HG03196 (cell line): ENCODE measurements at regions not wholly inside any gene's neighbourhood (a gene's known extent, or its start where the extent isn't known, plus 50 kb on each side); places are given as distances from the start of the nearest gene placed in this dataset.

ENCODE experiments used
- ATAC-seq: cut with Tn5 transposase; IDR thresholded peaks from one replicate; pipeline ENCODE4 v1.9.1; 2021; ENCODE audit not compliant: unreplicated experiment

DNA sequence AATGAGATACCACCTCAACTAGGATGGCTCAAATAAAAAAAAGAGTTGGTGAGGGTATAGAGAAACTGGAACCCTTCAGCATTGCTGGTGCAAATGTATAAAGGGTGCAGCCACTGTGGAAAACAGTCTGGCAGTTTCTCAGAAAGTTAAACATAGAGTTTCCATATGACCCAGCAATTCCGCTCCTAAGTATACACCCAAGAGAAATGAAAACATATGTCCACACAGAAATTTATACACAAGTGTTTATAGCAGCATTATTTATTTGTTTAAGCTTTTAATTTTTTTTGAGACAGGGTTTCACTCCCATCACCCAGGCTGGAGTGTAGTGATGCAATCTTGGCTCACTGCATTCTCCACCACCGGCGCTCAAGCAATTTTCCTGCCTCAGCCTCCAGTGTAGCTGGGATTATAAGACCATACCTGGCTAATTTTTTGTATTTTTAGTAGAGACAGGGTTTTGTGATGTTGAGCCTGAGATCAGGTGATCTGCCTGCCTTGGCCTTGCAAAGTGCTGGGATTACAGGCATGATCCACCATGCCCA lies 118.2 kb upstream of the KIF5B start:
- ATAC-seq, result no peak

DNA sequence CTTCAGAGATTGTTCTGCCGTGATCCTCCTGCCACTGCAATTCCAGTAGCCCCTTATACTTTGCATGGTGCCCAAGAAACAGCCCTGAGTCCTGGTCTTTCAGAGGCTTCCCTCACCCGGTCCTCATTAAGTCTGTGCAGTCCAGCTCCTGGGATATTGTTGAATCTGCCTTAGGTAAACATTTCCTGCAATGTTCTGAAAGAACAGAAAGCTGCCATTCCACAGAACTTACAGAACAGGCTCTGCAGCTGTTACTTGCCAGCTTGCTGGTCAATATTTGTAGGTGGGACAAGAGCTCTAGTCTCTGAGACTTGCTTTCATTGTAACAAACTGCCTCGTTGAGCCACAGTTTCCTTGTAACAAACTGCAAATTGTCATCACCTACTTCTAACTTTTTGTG lies 115.0 kb upstream of the KIF5B start:
- no peak for ATAC-seq

DNA sequence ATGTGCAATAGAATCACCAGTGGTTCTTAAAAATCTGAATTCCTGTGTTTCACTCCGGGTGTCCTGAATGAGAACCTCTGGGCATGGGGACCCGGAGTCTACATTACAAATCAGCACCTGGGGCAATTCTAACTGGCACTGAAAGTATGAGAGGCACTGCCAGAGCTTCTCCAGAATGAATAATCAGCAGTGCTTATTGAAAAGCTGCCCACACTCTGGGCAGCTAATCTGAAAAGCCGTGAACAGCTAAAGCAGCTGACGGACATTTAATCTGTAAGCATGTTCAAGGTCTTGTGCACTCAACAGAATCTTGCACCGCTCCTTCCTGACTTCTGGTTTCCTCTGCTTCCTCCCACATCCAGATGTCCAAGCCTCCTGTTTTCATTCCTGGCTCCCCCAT lies 113.3 kb upstream of the KIF5B start:
- no peak for ATAC-seq

DNA sequence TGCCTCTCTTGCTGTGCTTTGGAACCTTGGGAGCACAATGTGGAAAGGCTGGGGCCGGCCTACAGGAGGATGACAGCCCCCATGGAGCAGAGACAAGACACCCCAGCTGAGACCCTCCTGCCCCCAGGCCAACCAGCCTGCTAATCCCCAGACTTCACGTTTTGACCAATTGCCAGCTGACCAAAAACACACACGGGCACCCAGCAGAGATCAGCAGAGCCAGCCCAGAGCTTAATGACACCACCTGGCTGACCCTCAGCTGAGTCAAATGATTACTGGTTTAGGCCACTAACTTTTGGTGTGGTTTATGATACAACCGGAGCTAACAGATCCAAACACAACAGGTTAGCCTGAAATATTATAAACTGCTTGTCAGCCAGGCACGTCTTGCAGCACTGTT lies 111.2 kb upstream of the KIF5B start:
- ATAC-seq, result no peak

DNA sequence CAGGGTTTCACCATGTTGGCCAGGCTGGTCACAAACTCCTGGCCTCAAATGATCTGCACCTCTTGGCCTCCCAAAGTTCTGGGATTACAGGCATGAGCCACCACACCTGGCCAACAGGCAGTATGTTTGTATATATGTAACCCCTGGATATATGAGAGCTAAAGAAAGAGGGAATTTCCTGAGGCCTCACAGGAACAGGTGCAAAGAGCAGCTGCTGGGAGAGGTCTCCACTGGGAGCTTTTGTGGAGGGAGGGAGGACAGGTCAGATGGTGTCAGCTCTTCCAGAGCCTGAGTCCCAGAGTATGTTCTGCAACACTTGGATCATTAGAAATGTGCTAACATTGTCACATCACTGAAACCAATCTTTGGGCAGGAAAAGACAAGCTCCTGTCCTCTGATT lies 110.1 kb upstream of the KIF5B start:
- no peak for ATAC-seq

DNA sequence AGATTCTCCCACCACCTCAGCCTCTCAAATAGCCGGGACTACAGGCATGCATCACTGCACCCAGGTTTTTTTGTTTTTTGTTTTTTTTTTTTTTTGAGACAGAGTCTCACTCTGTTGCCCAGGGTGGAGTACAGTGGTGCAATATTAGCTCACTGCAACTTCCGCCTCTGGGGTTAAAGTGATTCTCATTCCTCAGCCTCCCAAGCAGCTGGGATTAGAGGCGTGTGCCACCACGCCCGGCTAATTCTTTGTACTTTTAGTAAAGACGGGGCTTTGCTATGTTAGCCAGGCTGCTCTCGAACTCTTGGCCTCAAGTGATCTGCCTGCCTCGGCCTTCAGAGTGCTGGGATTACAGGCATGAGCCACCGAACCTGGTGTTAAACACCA lies 107.5 kb upstream of the KIF5B start:
- no peak for ATAC-seq

DNA sequence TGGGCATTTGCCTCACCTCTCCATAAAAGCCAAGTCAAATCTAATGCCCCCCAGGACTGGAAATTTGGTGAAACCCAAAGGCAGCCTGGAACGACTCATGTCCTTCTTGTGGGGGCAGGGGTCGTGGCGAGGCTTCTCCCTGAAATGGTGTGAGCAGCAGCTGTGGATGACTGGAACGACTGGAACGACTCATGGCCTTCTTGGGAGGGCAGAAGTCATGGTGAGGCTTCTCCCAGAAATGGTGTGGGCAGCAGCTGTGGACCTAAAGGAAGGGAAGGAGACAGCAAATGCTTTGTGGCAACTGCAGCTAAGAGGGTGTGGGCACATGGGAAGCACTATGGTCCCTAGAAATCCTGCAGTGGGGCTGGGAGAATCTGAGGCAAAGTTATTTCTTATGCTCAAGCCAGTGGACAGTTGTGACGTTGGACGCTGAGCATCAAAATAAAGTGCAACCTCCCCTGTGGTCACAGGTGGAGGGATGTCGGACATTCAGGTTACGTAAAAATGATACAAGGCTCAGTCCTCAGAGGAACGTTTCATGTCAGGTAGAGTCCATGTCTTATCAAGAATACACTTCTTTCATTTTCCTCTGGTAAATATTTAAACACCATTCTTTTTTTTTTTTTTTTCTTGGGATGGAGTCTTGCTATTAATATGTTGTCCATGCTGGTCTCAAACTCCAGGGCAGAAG lies 107.0 kb upstream of the KIF5B start:
- no peak for ATAC-seq

DNA sequence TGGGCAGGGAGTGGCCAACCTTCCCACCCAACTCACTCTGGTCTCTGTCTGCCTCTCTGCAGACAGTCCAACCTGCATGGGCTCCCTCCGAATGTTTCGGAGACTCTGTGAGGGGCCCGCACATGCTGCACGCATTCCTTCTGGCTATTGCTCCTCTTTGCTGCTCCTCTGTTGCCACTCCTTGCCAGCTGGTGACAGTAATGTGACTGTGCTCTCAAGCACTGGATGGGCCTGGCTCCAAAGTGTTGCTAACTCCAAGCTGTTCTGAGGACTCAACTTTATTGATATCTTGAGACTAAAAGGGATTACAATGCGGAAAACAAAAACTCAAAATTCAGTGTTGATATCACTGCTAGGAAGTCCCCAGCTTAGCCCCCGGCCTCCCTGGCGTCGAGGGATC lies 105.4 kb upstream of the KIF5B start:
- no peak for ATAC-seq

DNA sequence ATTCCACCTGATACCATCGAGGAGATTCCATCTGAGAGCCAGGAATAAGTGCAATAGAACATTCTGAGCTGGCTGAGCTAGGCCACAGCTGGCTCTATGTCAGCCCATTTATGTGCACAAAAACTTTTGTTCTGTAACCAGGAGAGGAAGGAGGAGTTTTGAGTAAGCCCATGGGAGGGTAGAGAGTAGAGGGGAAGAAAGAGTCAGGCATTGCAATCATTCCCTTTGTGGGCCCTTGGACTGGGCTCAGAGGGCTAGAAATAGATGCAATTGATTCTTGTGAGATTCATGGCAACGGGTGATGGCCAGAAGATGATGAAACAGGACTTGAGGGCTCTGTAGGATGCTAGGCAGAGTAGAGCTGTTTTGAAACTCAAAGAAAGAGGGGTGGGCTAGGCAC lies 104.6 kb upstream of the KIF5B start:
- no peak for ATAC-seq

DNA sequence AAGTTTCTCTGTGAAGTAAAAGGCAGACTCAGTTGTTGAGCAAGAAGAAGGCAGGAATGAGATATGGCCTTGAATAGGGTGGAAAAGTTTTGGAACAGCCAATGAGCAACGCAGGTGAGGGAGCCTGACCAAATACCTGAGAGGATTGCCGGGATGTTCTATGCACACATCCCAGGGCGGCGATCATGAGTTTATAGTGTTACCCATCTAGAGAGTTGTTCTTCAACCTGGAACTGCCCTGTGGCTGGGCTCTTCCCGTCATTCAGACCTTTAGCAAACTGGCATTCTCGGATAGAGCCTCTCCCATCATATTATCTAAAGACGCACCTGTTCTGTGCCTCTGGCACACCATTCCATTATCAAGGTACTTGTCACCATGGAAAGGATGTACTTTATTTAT lies 103.0 kb upstream of the KIF5B start:
- ATAC-seq, result no peak

DNA sequence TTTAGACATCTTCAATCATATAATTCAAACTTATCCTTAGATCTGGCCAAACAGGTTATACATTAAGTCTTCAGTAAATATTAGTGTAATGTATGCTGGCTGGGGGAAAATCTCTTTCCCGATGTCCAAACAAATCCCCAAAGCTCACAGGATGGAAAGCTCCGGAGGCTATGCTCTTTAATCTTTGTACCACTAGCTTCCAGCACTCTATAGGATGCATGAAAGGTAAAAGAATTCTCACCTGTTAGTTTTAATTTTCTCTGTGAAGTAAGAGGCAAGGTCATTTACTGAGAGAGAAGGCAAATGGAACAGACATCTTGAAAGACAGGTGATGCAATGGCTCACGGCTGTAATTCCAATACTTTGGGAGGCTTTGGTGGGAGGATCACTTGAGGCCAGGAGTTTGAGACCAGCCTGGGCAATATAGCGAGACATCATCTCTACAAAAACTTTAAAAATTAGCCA lies 99.8 kb upstream of the KIF5B start:
- ATAC-seq, result no peak

DNA sequence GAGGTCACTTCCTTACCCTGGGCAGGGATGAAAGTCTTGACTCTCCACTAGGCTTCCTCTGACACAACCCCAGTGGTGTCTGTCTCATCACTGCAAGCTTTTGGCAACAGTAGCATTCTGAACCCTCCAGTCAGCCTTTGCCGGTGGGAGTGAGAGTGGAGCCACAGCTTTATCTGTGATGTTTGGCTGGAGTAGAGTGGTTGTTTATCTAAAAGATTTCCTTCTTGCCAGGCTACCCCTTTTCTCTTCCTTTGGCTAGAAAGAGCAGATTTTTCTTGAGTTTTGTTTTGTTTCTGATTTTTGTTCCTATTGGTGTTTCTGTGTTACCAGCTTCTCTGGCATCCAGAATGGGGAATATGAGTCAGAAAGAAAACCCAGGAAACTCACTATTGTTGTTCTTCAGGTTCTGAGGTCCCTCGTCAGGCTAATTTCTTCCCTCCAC lies 98.9 kb upstream of the KIF5B start:
- no peak for ATAC-seq

DNA sequence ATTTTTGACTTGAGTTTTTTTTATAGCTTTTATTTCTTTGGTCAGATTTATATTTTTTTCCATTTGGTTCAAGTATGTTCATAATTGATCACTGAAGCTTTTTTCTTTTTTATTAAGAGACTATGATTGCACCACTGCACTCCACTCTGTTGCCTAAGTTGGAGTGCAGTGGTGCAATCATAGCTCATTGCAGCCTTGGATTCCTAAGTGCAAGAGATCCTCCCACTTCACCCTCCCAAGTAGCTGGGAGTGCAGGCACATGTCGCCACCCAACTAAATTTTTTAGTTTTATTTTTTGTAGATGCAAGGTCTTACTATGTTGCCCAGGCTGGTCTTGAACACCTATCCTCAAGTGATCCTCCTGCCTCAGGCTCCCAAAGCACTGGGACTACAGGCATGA lies 97.7 kb upstream of the KIF5B start:
- no peak for ATAC-seq

DNA sequence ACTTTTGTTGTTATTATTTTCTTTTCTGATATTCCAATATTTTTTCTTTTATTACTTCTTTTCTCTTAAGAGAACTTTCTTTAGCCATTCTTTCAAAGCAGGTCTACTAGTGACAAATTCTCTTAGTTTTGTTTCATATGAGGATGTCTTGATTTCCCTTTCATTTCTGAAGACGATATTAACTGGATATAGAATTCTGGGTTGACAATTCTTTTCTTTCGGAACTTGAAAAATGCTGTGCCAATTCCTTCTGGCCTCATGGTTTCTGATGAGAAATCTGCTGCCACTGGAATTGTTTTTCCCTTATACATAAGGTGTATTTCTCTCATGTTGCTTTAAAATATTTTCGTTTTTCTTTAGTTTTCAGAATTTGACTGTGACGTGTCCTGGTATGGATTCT lies 97.0 kb upstream of the KIF5B start:
- ATAC-seq, result no peak

DNA sequence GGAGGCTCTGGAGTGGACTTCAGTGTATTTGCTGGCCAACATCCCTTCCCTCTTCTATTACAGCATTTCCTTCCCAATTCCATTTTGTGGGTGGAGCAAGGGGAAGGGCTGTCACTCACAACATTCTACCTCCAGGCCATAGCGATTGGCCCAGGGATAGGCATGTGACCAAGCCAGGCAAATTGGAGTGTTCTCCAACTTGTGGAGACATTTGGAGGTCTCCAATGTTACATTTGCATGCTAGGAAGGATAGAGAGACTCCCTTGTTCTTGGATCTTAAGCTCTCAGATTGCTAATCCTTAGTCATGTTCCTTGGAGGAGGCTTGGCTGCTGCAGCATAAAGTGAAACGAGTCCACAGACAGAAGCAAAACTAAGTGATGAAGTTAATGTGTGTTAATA lies 95.6 kb upstream of the KIF5B start:
- ATAC-seq, result no peak

DNA sequence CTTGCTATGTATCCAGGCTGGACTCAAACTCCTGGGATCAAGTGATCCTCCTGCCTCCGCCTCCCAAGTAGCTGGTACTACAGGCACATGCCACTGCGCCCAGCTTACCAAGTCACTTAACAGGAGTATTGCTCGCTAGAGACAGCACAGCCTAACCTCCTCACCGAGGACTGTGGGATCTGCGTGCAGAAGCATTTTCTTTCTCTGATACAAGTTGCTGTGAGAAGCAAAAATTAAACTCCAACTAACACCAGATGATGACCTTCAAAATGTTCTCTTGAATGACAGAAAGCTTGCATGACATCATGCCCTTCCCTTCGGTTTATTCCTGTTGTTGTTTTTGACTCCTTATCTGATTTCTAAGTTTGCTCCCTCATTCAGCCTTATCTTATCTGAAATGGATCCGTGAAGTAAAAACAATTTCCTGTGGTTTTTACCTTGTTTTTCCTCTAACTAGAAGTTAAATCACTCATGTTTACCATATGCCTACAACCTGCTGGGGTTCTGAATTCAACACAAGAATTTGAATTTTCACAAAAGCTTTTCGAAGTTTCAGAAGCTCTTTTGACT lies 94.4 kb upstream of the KIF5B start:
- ATAC-seq, result no peak

DNA sequence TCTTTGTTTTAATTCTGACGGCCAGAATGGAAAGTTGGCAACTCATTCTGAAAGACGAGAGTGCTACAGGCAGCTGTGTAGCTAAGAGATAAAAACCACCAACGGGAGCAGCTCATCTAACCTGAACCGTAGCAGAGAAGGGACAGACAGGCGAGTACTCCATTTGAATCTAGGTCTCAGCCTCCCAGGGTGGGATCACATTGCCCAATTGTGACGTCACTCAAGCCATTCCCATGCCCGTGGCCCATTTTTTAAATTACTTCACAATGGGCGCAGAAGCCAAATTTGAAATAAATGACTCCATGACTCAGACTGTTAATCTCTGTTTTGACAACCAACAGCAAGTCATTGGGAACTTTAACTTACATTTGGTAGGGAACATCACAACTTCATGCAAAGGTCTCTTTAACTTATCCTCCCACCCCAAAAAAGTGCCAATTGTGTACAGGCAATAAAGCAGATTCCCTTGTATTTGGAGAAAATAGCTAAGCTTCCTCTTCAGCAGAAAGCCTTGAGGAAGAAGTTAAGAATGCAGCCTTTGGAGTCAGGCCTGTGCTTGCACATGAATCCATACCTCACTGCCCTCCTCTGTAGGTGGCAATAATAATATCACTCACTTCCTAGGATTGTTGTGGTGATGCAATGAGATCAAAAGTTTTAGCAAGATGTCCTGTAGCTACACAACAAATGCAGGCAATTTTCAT lies 93.2 kb upstream of the KIF5B start:
- ATAC-seq, result peak; percentile 89

DNA sequence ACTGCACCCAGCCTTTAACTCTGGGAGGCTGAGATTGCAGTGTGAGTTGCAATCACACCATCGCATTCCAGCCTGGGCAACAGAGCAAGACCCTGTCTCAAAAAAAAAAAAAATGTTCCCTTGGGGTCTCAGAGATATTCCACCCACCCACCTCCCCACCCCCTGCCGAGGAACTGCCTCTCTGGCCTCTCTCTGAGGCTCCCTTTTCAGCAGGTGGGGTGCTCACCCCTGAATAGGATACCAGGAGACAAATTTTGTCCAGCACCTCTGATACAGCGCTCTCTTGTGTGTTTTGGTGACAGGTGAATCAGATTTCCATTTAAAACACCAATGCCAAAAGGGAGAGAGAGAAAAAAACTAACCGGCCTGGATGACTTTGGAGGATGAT lies 92.6 kb upstream of the KIF5B start:
- no peak for ATAC-seq

DNA sequence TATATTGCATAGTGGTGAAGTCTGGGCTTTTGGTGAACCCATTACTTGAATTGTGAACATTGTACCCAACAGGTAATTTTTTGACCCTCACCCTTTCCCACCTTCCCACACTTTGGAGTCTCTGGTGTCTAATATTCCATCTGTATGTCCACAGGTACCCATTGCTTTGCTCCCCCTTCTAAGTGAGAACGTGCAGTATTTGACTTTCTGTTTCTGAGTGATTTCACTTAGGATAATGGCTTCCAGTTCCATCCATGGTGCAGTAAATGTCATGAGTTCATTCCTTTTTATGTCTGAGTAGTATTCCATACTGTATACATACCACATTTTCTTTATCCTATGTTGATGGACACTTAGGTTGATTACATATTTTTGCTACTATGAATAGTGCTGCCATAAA lies 91.5 kb upstream of the KIF5B start:
- ATAC-seq, result no peak

DNA sequence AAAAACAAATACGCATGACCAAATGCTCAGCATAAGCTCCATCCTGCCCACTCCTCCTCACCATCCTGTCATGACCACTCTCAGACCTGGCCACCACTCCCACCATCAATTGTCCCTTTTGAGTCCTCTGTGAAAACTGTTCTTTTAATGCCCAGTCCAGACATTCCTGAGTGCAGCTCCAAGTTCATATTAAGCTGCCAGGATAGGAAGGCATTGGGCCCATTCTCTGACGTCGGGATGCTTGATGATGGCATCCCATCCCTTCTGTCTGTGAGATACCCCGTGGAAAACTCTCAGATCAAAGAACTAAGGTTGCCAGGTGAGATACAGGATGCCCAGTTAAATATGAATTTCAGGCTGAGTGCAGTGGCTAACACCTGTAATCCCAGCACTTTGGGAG lies 89.9 kb upstream of the KIF5B start:
- ATAC-seq, result no peak

DNA sequence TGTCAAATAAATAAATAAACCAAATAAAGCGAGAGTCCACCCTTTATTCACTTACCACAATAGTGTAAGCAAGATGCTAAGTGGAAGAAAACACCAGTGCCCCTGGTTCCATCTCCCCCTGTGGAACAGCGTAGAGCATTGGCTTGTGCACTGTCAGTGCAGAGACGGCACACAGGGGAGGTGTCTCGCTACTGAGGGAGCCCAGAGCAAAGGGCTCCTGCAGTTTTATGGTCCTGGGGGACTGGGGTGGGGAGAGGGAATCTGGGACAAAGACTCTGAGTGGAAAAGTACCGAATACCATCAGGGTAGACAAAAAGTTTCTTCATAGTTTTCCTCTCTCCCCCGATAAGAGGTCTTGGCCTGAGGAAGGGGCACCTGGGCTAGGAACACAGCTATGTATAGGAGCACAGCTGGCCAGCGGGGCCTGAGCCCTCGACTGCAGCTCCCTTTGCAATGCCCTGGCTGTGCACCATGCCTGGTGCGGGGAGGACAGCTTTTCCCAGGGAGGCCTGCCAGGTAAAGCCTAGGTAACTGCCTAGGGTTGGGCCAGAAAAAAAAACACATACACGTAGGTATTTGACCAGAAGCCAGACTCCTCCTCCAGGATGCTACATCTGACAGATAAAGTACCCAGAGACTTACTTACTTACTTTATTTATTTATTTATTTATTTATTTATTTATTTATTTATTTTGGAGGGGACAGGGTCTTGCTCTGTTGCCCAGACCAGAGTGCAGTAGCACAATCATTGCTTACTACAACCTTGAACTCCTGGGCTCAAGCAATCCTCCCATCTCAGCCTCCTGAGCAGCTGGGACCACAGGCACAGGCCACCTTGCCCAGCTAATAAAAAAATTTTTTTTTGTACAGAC lies 88.8 kb upstream of the KIF5B start:
- no peak for ATAC-seq
